ENCODE measurements at regions not wholly inside any gene's neighbourhood (a gene's known extent, or its start where the extent isn't known, plus 50 kb on each side); places are given as distances from the start of the nearest gene placed in this dataset. TPM values are rescaled to one million over a fixed set of nuclear protein-coding genes. Genes with fewer than 3 reads are reported as not detected.

DNA sequence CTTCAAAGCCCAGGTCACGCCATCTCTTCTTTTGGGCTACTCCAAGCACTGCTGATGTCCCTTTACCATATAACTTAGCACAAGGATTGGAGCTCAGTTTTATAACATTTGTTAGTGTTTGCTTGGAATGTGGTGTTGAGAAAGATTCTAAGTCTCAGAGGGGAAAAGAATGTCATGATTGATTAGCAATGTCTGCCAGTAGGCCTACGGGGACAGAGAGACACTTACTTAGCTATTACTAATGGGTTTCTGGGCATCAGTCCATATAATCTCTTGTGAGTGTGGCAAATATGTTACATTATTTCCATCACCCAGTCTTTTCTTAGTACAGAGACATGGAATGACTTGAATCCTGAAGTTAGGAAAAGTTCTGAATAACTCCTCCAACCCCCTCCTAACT lies 75.4 kb upstream of the FSHB start:
- DNase-seq (ENCODE audit: low spot score): no peak

- DNase-seq (ENCODE audit: low spot score): no peak
Observed at GRCh38 chr11:30159546-30159945, 71.3 kb upstream of the FSHB start.

GRCh38 chr11:30165652-30166051 lies 65.2 kb upstream of the FSHB start:
- no peak for DNase-seq (ENCODE audit: low spot score)

DNA sequence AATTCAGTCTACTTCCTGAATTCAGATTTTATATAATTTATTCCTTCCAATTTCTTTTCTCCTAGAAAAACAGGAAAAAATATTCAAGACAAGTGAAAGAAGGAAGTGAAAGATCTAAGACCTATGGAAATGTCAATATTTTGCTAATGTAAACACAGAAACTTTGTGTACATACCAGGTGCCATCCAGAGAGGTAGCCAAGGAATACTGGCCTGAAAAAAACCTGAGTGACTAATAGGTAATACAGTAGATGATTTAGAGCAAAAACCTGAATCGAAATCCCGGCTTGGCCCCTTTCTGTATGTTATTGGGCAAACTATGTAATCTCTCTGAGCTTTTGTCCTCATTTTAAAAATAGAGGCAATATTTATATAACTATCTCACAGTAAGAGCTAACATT lies 59.2 kb upstream of the FSHB start:
- peak; percentile 82 for DNase-seq (ENCODE audit: low spot score)

DNA sequence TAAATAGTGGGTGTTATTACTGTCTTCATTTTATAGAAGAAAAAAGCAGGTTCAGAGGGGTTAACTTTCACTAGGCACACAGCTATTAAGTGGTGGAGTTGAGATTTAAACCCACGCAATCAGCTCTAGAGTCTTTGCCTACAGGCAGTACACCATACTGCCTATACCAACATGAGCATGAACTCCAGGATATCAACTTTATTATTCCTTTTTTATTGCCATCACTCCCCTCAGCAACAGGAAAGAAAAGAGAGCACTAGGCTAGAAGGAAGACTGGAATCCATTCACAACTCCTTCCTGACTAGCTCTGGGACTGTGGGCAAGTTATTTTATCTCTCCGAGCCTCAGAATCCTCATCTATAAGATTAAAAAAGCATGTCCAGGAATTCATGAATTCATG lies 58.7 kb upstream of the FSHB start:
- no peak for DNase-seq (ENCODE audit: low spot score)

- DNase-seq (ENCODE audit: low spot score): peak; percentile 34
Observed at GRCh38 chr11:30172883-30173311, 57.9 kb upstream of the FSHB start.

DNA sequence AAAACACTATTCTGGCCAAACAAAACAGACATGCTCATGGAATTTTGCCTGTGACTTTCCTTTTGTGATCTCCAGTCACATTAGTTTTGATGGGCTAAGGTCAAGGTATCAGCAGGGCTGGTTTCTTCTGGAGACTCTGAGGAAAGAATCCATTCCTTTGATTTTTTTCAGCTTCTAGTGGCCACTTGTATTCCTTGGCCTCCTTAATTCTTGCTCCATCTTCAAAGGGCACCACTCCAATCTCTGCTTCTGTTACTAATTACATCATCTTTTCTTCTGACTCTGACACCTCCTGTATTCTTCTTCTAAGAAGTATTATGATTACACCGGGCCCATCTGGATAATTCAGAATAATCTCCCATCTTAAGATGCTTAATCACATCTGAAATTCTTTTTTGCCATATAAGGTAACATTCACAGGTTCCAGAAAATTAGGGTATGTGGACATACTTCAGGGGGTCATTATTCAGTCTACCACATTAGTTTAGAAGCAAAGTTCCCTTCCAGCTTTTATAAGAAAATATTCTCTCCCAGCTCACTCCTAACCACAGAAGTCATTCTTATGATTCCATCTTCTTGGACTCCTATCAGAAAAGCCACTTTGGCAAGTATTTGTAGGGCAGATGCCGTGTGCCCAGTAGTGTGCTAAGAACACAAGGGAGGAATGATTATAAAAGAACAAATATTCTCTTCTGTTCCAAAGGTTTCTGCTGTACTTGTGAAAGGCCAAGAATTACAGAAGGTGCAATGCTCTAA lies 56.4 kb upstream of the FSHB start:
- no peak for DNase-seq (ENCODE audit: low spot score)

Small RNAs in the stretch of these regions (small RNA-seq; reads per million reads assigned to genes)
- not detected for gene AL358944.1

Measured in HT-29 (cell line).